Esophagus squamous epithelium (tissue), 4 donors: ENCODE measurements at regions not wholly inside any gene's neighbourhood (a gene's known extent, or its start where the extent isn't known, plus 50 kb on each side); places are given as distances from the start of the nearest gene placed in this dataset.

Experiments
- CTCF ChIP-seq, 6 experiments: fragments of 450-650 bp in 4 of 6; fragments of 200-600 bp in 2 of 6; sonication (generic) in 2 of 6; IDR thresholded peaks; one replicate each; pipeline ENCODE4 v1.5.1; 2016 to 2019; ENCODE audit warnings: antibody characterized with exemption in 6 of 6, mild to moderate bottlenecking in 4 of 6, moderate library complexity in 4 of 6
- POLR2A ChIP-seq, 4 donors: fragments of 450-650 bp; IDR thresholded peaks; one replicate each; pipeline ENCODE4 v1.6.1; 2017; ENCODE audit warnings: antibody characterized with exemption in 4 of 4, mild to moderate bottlenecking in 4 of 4, moderate library complexity in 3 of 4

- no peak for TF ChIP-seq POLR2A (IDR thresholded peaks at IDR 0.05)
- no peak for TF ChIP-seq CTCF (IDR thresholded peaks at IDR 0.05)
Observed at GRCh38 chr3:106908181-106908938, 468.9 kb upstream of the CCDC54 start.
